Endothelial cell of umbilical vein (primary cell): ENCODE measurements at regions not wholly inside any gene's neighbourhood (a gene's known extent, or its start where the extent isn't known, plus 50 kb on each side); places are given as distances from the start of the nearest gene placed in this dataset.

ENCODE experiments used
- BruUV-seq: library from RNA; stranded (reverse); fragments of 400-500 nt; replicated peaks from 2 replicates; lab custom pipeline; 2021; lab: Mats Ljungman, UMichigan
- CTCF ChIA-PET: fragments of 300-600, 350-600 bp; sonication (Branson Sonifier 250); formaldehyde crosslinking; loops from one replicate; lab custom pipeline; 2021; ENCODE audit warnings: antibody characterized with exemption, inconsistent platforms; lab: Charles Lee
- POLR2A ChIA-PET: fragments of 300-600, 350-600 bp; sonication (Branson Sonifier 250); formaldehyde crosslinking; loops from one replicate; lab custom pipeline; 2021; ENCODE audit warnings: antibody characterized with exemption, inconsistent platforms; lab: Charles Lee
- DNase-seq: peaks from one replicate; pipeline ENCODE4 v3.0.0-alpha.2; 2011; ENCODE audit warnings: low read depth, low spot score
- FAIRE-seq: peaks from 2 replicates; lab custom pipeline; 2011; peaks lifted over from hg19 to GRCh38; lab: Jason Lieb, UNC
- H2AFZ ChIP-seq: 2 replicates; pipeline ENCODE4 v1.6.0; 2012; ENCODE audit warnings: low read depth, low read length, control low read depth, inconsistent platforms
- H3K27ac ChIP-seq: 2 replicates; pipeline ENCODE4 v1.5.1; 2011; ENCODE audit warnings: low read depth, mild to moderate bottlenecking, control low read depth, low read length, moderate library complexity; ENCODE audit not compliant: insufficient read depth
- H3K27me3 ChIP-seq, 2 experiments: 2 replicates each; pipeline versions ENCODE4 v1.6.0 to v1.6.1; 2011; ENCODE audit warnings: low read length in 2 of 2, mixed read lengths in 1 of 2; ENCODE audit not compliant: control insufficient read depth in 2 of 2, insufficient read depth in 2 of 2
- H3K36me3 ChIP-seq, 2 experiments: 2 replicates in 1 of 2; 3 replicates in 1 of 2; pipeline ENCODE4 v1.5.1; 2011; ENCODE audit warnings: low read length in 2 of 2, mild to moderate bottlenecking in 1 of 2, moderate library complexity in 1 of 2; ENCODE audit not compliant: control insufficient read depth in 2 of 2, insufficient read depth in 2 of 2; ENCODE audit errors: extremely low read depth in 1 of 2
- H3K4me1 ChIP-seq: 3 replicates; pipeline ENCODE4 v1.5.1; 2011; ENCODE audit warnings: mild to moderate bottlenecking, low read length; ENCODE audit not compliant: control insufficient read depth, insufficient read depth; ENCODE audit errors: extremely low read depth
- H3K4me2 ChIP-seq: 2 replicates; pipeline ENCODE4 v1.6.1; 2011; ENCODE audit warnings: low read length, control low read depth, mixed read lengths; ENCODE audit not compliant: insufficient read depth
- H3K4me3 ChIP-seq, 3 experiments: fragments of 200-600 bp in 1 of 3; sonication (generic), shearing (Covaris generic) in 1 of 3; replicated peaks in 1 of 3; 2 replicates each; pipeline ENCODE4 v1.5.1; 2011 to 2016; ENCODE audit warnings: control low read depth in 3 of 3, low read length in 3 of 3, mild to moderate bottlenecking in 2 of 3, inconsistent platforms in 1 of 3, low read depth in 1 of 3, moderate library complexity in 1 of 3; ENCODE audit not compliant: insufficient read depth in 1 of 3
- H3K79me2 ChIP-seq: 2 replicates; pipeline ENCODE4 v1.6.0; 2012; ENCODE audit warnings: low read length, inconsistent platforms; ENCODE audit not compliant: control insufficient read depth, insufficient read depth
- H3K9ac ChIP-seq: replicated peaks from 2 replicates; pipeline ENCODE3; 2011; ENCODE audit warnings: low read length, control low read depth; ENCODE audit not compliant: insufficient read depth; ENCODE audit errors: extremely low read depth
- H3K9me1 ChIP-seq: replicated peaks from 3 replicates; pipeline ENCODE4 v1.6.0; 2011; ENCODE audit warnings: mild to moderate bottlenecking, low read length; ENCODE audit not compliant: control insufficient read depth, insufficient read depth; ENCODE audit errors: extremely low read depth
- H3K9me3 ChIP-seq: replicated peaks from 2 replicates; pipeline ENCODE4 v1.5.1; 2012; ENCODE audit warnings: low read length, inconsistent platforms; ENCODE audit not compliant: control insufficient read depth, insufficient read depth
- H4K20me1 ChIP-seq: replicated peaks from 2 replicates; pipeline ENCODE3; 2011; ENCODE audit warnings: mild to moderate bottlenecking, low read length; ENCODE audit not compliant: control insufficient read depth, insufficient read depth; ENCODE audit errors: extremely low read depth
- CTCF ChIP-seq, 2 donors: IDR thresholded peaks; 1 replicate in 1 of 2; 2 replicates in 1 of 2; pipeline ENCODE4 v1.5.1; 2011; ENCODE audit warnings: low read length in 2 of 2, mild to moderate bottlenecking in 2 of 2, moderate library complexity in 2 of 2, control low read depth in 1 of 2, inconsistent platforms in 1 of 2, low read depth in 1 of 2; ENCODE audit not compliant: insufficient read depth in 1 of 2; ENCODE audit errors: extremely low read depth in 1 of 2
- EZH2 ChIP-seq: IDR thresholded peaks from 2 replicates; pipeline ENCODE4 v1.6.1; 2012; ENCODE audit warnings: borderline replicate concordance, low read depth, mild to moderate bottlenecking, moderate library complexity, low read length, inconsistent platforms; ENCODE audit not compliant: severe bottlenecking
- FOS ChIP-seq: IDR thresholded peaks from 2 replicates; pipeline ENCODE4 v1.6.1; 2011; ENCODE audit warnings: mild to moderate bottlenecking, low read length, moderate library complexity, borderline replicate concordance; ENCODE audit not compliant: insufficient read depth
- GATA2 ChIP-seq: IDR thresholded peaks from 2 replicates; pipeline ENCODE4 v1.7.0; 2011; ENCODE audit warnings: low read depth, mild to moderate bottlenecking, moderate library complexity, mixed read lengths, low read length; ENCODE audit not compliant: insufficient read length, insufficient read depth
- JUN ChIP-seq: IDR thresholded peaks from 2 replicates; pipeline ENCODE4 v1.6.1; 2011; ENCODE audit warnings: borderline replicate concordance, low read depth; ENCODE audit not compliant: insufficient read length, insufficient read depth
- MAX ChIP-seq: IDR thresholded peaks from 2 replicates; pipeline ENCODE4 v1.6.1; 2011; ENCODE audit not compliant: insufficient read depth, insufficient read length
- MYC ChIP-seq: IDR thresholded peaks from one replicate; pipeline ENCODE4 v1.6.1; 2011; ENCODE audit warnings: mild to moderate bottlenecking, low read depth, low read length
- POLR2A ChIP-seq: IDR thresholded peaks from 2 replicates; pipeline ENCODE4 v1.6.1; 2012; ENCODE audit warnings: low read depth, mild to moderate bottlenecking, control low read depth, low read length
- POLR2AphosphoS5 ChIP-seq: IDR thresholded peaks from 2 replicates; pipeline ENCODE4 v1.6.1; 2012; ENCODE audit warnings: low read depth, mild to moderate bottlenecking, control low read depth, low read length, moderate library complexity; ENCODE audit not compliant: insufficient read depth
- dilution Hi-C: fragments of 300-500 bp; cut with MboI; formaldehyde crosslinking; loops from one replicate; pipeline ENCODE4 v1.15.0; 2019; ENCODE audit warnings: low sequenced_read_pairs; ENCODE audit not compliant: extremely low pct_ligation_motif_present
- intact Hi-C: fragments of 100-400 bp; cut with micrococcal nuclease; formaldehyde crosslinking; loops from one replicate; pipeline ENCODE4 v1.10.0; 2022

- H3K9ac ChIP-seq = no peak overlapping the region
- dilution Hi-C loops (no loop called here), intact Hi-C loops (no loop called here)
- no peaks in the 10 kb centered on the region for H3K4me1 ChIP-seq
- BruUV-seq = no TSS peak
- no peak overlapping the region for H3K4me3 ChIP-seq
- no peaks in the 10 kb centered on the region for H3K9me1 ChIP-seq
- no peak overlapping the region for H3K4me2 ChIP-seq
- H3K36me3 ChIP-seq = no peaks in the 10 kb centered on the region
- no peak overlapping the region for H3K27ac ChIP-seq
- CTCF ChIA-PET = no interaction called here
- no peaks in the 10 kb centered on the region for H3K9me3 ChIP-seq
- DNase-seq (no peak), FAIRE-seq (no peak)
- no peak overlapping the region for H2AFZ ChIP-seq
- POLR2A ChIA-PET = no interaction called here
- no peaks in the 10 kb centered on the region for H3K27me3 ChIP-seq
- H3K79me2 ChIP-seq = no peaks in the 10 kb centered on the region
- TF ChIP-seq EZH2 = no peak
- no peak for TF ChIP-seq MYC
- TF ChIP-seq GATA2 = no peak
- no peak for TF ChIP-seq JUN
- TF ChIP-seq MAX = no peak
- TF ChIP-seq CTCF (IDR thresholded peaks at IDR 0.05; ENCODE audit: extremely low read depth in 1 of 2, insufficient read depth in 1 of 2, low read depth in 1 of 2, low read length in 2 of 2) = no peak
- TF ChIP-seq FOS = no peak
- TF ChIP-seq POLR2A = no peak
- no peak for TF ChIP-seq POLR2AphosphoS5
- no peaks in the 10 kb centered on the region for H4K20me1 ChIP-seq
Measured at GRCh38 chr2:16301961-16302360, 361.6 kb downstream of the MYCN start.
